Spleen (tissue), 11 donors: ENCODE measurements at regions not wholly inside any gene's neighbourhood (a gene's known extent, or its start where the extent isn't known, plus 50 kb on each side); places are given as distances from the start of the nearest gene placed in this dataset.

ENCODE experiments used
- DNase-seq: peaks from one replicate; pipeline ENCODE4 v3.0.0-alpha.2; 2020
- H3K27ac ChIP-seq, 8 donors: fragments of 200-600 bp; sonication (generic) in 7 of 8; 1 replicate in 4 of 8; 2 replicates in 4 of 8; pipeline versions ENCODE4 v1.5.0 to v1.8.0; 2016 to 2021; ENCODE audit warnings: inconsistent platforms in 4 of 8, mild to moderate bottlenecking in 4 of 8, moderate library complexity in 1 of 8
- H3K27me3 ChIP-seq, 7 donors: fragments of 200-600 bp; sonication (generic) in 6 of 7; replicated peaks in 1 of 7; 1 replicate in 4 of 7; 2 replicates in 3 of 7; pipeline versions ENCODE4 v1.5.0 to v1.8.0; 2016 to 2021; ENCODE audit warnings: inconsistent platforms in 3 of 7, mild to moderate bottlenecking in 1 of 7
- H3K36me3 ChIP-seq, 6 donors: fragments of 200-600 bp; sonication (generic) in 5 of 6; 1 replicate in 4 of 6; 2 replicates in 2 of 6; pipeline versions ENCODE4 v1.5.0 to v1.8.0; 2016 to 2021; ENCODE audit warnings: inconsistent platforms in 2 of 6
- H3K4me1 ChIP-seq, 6 donors: fragments of 200-600 bp; sonication (generic) in 5 of 6; 1 replicate in 3 of 6; 2 replicates in 3 of 6; pipeline versions ENCODE4 v1.5.0 to v1.8.0; 2016 to 2021; ENCODE audit warnings: inconsistent platforms in 3 of 6
- H3K4me3 ChIP-seq, 8 donors: fragments of 200-600 bp; sonication (generic) in 7 of 8; 1 replicate in 4 of 8; 2 replicates in 4 of 8; pipeline versions ENCODE4 v1.5.0 to v1.8.0; 2016 to 2021; ENCODE audit warnings: inconsistent platforms in 4 of 8, mild to moderate bottlenecking in 4 of 8, moderate library complexity in 2 of 8
- H3K9me3 ChIP-seq, 8 donors: fragments of 200-600 bp; sonication (generic) in 7 of 8; 1 replicate in 4 of 8; 2 replicates in 4 of 8; pipeline versions ENCODE4 v1.5.0 to v1.8.0; 2016 to 2021; ENCODE audit warnings: inconsistent platforms in 4 of 8
- CTCF ChIP-seq, 11 experiments: fragments of 200-600 bp in 7 of 11; fragments of 450-650 bp in 4 of 11; sonication (generic) in 4 of 11; IDR thresholded peaks in 8 of 11; conservative IDR thresholded peaks in 3 of 11; 1 replicate in 7 of 11; 2 replicates in 4 of 11; pipeline versions ENCODE4 v1.4.0 to v1.8.0; 2016 to 2021; ENCODE audit warnings: antibody characterized with exemption in 11 of 11, inconsistent platforms in 4 of 11, mild to moderate bottlenecking in 1 of 11
- POLR2A ChIP-seq, 3 donors: fragments of 450-650 bp; IDR thresholded peaks; one replicate each; pipeline ENCODE4 v1.5.1; 2017; ENCODE audit warnings: antibody characterized with exemption in 3 of 3, mild to moderate bottlenecking in 1 of 3
- POLR2AphosphoS5 ChIP-seq, 3 donors: sonication (generic); formaldehyde crosslinking; IDR thresholded peaks; one replicate each; pipeline ENCODE4 v1.5.1; 2017; ENCODE audit warnings: antibody characterized with exemption in 3 of 3
- WGBS, 5 donors: extraction: QIAGEN DNeasy Blood & Tissue Kit in 3 of 5; methylation state at CpG; one replicate each; pipeline versions ENCODE4 v1.1.5 to v1.1.7; 2013 to 2018; 5-methylcytosine and 5-hydroxymethylcytosine counted together
- intact Hi-C: fragments of 100-400 bp; cut with DNase I; formaldehyde crosslinking; loops from one replicate; pipeline ENCODE4 v1.15.0; 2023; ENCODE audit warnings: low total_unique reads
- donor health status: healthy with polysubstance abuse.
- donor health status: DM: no; HTN: no; CAD: no; lungs with moderate emphysema.
- donor health status: DM: no; HTN: no; CAD: no.
- donor health status: Bipolar disorder and iron deficiency.
- donor health status: healthy.
- donor health status: DM: no; HTN: no; CAD: no.
- donor health status: DM: yes; HTN: yes; CAD: no.

- Histone ChIP-seq H3K4me1 (peaks cover 0 to 15% (median 6%) of the 10 kb centered on the region in 6 donors), H3K27me3 (no peaks in the 10 kb centered on the region), H3K4me3 (no peak overlapping the region), H3K9me3 (no peaks in the 10 kb centered on the region), H3K27ac (no peak overlapping the region), H3K36me3 (no peaks in the 10 kb centered on the region)
- intact Hi-C loops, result loop anchor here (5.0 kb wide), 2 partner anchors 372 to 1357 kb away; partner anchors contain the start of gene NRP2
- WGBS, 5 donors, result 15 to 19% (median 17%) methylated on average over 7 of the region's 7 CpGs
- DNase-seq, result no peak
- TF ChIP-seq CTCF (IDR thresholded peaks at IDR 0.05 in 8 of 11, conservative IDR thresholded peaks at IDR 0.05 in 3 of 11) (peak; percentile 52 to 94 (median 80)), POLR2AphosphoS5 (IDR thresholded peaks at IDR 0.05) (no peak), POLR2A (IDR thresholded peaks at IDR 0.05) (no peak)
Measured at GRCh38 chr2:204325468-204325867, 219.8 kb upstream of the PARD3B start.

- WGBS, 5 donors, result 88 to 97% (median 93%) methylated on average over 7 of the region's 7 CpGs
- intact Hi-C loops, result loop anchor here (5.0 kb wide), 2 partner anchors 369 to 1354 kb away; partner anchors contain the start of gene NRP2
- Histone ChIP-seq H3K4me3 (no peak overlapping the region), H3K27me3 (no peaks in the 10 kb centered on the region), H3K27ac (no peak overlapping the region), H3K9me3 (no peaks in the 10 kb centered on the region), H3K4me1 (peaks cover 0 to 15% (median 6%) of the 10 kb centered on the region in 6 donors), H3K36me3 (no peaks in the 10 kb centered on the region)
- no peak for TF ChIP-seq POLR2A (IDR thresholded peaks at IDR 0.05)
- TF ChIP-seq CTCF (IDR thresholded peaks at IDR 0.05 in 8 of 11, conservative IDR thresholded peaks at IDR 0.05 in 3 of 11), result no peak
- no peak for DNase-seq
Measured at GRCh38 chr2:204328373-204328772, 216.9 kb upstream of the PARD3B start.

- TF ChIP-seq POLR2AphosphoS5 (IDR thresholded peaks at IDR 0.05) (no peak), CTCF (IDR thresholded peaks at IDR 0.05 in 8 of 11, conservative IDR thresholded peaks at IDR 0.05 in 3 of 11) (no peak), POLR2A (IDR thresholded peaks at IDR 0.05) (no peak)
- intact Hi-C loops, result loop anchor here (5.0 kb wide), 2 partner anchors 368 to 1353 kb away; partner anchors contain the start of gene NRP2
- no peak overlapping the region for H3K27ac ChIP-seq
- H3K4me1 ChIP-seq, result peaks cover 0 to 15% (median 6%) of the 10 kb centered on the region in 6 donors
- H3K27me3 ChIP-seq, result peaks cover 0 to 3% (median 0%) of the 10 kb centered on the region in 7 donors
- DNase-seq, result no peak
- no peaks in the 10 kb centered on the region for H3K36me3 ChIP-seq
- whole genome bisulfite sequencing, 5 donors, result 90 to 97% (median 92%) methylated on average over 6 of the region's 6 CpGs
- H3K4me3 ChIP-seq, result no peak overlapping the region
- no peaks in the 10 kb centered on the region for H3K9me3 ChIP-seq
Measured at GRCh38 chr2:204329016-204329415, 216.3 kb upstream of the PARD3B start.

GRCh38 chr2:204329532-204329931, 215.7 kb upstream of the PARD3B start:
- no peak overlapping the region for H3K27ac ChIP-seq
- H3K4me3 ChIP-seq, result no peak overlapping the region
- TF ChIP-seq CTCF (IDR thresholded peaks at IDR 0.05 in 8 of 11, conservative IDR thresholded peaks at IDR 0.05 in 3 of 11), result no peak
- no peak for TF ChIP-seq POLR2AphosphoS5 (IDR thresholded peaks at IDR 0.05)
- TF ChIP-seq POLR2A (IDR thresholded peaks at IDR 0.05), result no peak
- peaks cover 0 to 15% (median 6%) of the 10 kb centered on the region in 6 donors for H3K4me1 ChIP-seq
- H3K36me3 ChIP-seq, result no peaks in the 10 kb centered on the region
- no peaks in the 10 kb centered on the region for H3K9me3 ChIP-seq
- no peak for DNase-seq
- 82 to 88% (median 87%) methylated on average over 4 of the region's 4 CpGs for WGBS, 5 donors
- intact Hi-C loops, result loop anchor here (5.0 kb wide), 2 partner anchors 368 to 1353 kb away; partner anchors contain the start of gene NRP2
- peaks cover 0 to 3% (median 0%) of the 10 kb centered on the region in 7 donors for H3K27me3 ChIP-seq
